Tibial nerve (tissue), 4 donors: ENCODE measurements at regions not wholly inside any gene's neighbourhood (a gene's known extent, or its start where the extent isn't known, plus 50 kb on each side); places are given as distances from the start of the nearest gene placed in this dataset.

ENCODE experiments used
- DNase-seq, 2 donors: peaks; one replicate each; pipeline ENCODE4 v3.0.0-alpha.2; 2019; ENCODE audit warnings: low spot score in 2 of 2
- H3K27ac ChIP-seq, 4 donors: fragments of 200-600 bp; sonication (generic) in 3 of 4; one replicate each; pipeline ENCODE4 v1.5.1; 2017 to 2019; ENCODE audit warnings: mild to moderate bottlenecking in 1 of 4
- H3K27me3 ChIP-seq, 2 donors: fragments of 200-600 bp; sonication (generic) in 1 of 2; one replicate each; pipeline versions ENCODE4 v1.5.1 to v1.6.0; 2017 to 2019
- H3K36me3 ChIP-seq, 3 donors: fragments of 200-600 bp; sonication (generic); one replicate each; pipeline ENCODE4 v1.5.1; 2018 to 2019
- H3K4me1 ChIP-seq, 4 donors: fragments of 200-600 bp; sonication (generic) in 3 of 4; one replicate each; pipeline ENCODE4 v1.5.1; 2017 to 2019
- H3K4me3 ChIP-seq, 4 donors: fragments of 200-600 bp; sonication (generic) in 3 of 4; one replicate each; pipeline ENCODE4 v1.5.1; 2017 to 2019; ENCODE audit warnings: mild to moderate bottlenecking in 1 of 4, moderate library complexity in 1 of 4
- H3K9me3 ChIP-seq, 4 donors: fragments of 200-600 bp; sonication (generic) in 3 of 4; one replicate each; pipeline ENCODE4 v1.5.1; 2017 to 2019
- CTCF ChIP-seq, 5 experiments: fragments of 200-600 bp in 3 of 5; fragments of 450-650 bp in 2 of 5; sonication (generic) in 3 of 5; IDR thresholded peaks; one replicate each; pipeline ENCODE4 v1.5.1; 2016 to 2019; ENCODE audit warnings: antibody characterized with exemption in 5 of 5, mild to moderate bottlenecking in 3 of 5, moderate library complexity in 2 of 5
- EP300 ChIP-seq, 2 donors: sonication (generic); formaldehyde crosslinking; IDR thresholded peaks; one replicate each; pipeline ENCODE4 v1.6.1; 2017; ENCODE audit warnings: antibody characterized with exemption in 2 of 2, mild to moderate bottlenecking in 1 of 2
- POLR2A ChIP-seq, 2 donors: fragments of 450-650 bp; IDR thresholded peaks; one replicate each; pipeline ENCODE4 v1.6.1; 2017; ENCODE audit warnings: antibody characterized with exemption in 2 of 2, mild to moderate bottlenecking in 2 of 2, moderate library complexity in 2 of 2
- WGBS, 2 donors: methylation state at CpG; one replicate each; pipeline ENCODE4 v1.1.5; 2018; 5-methylcytosine and 5-hydroxymethylcytosine counted together

GRCh38 chr19:28634837-28635236 is 578.1 kb downstream of the UQCRFS1 start:
- Histone ChIP-seq H3K36me3 (no peaks in the 10 kb centered on the region), H3K27me3 (no peaks in the 10 kb centered on the region), H3K4me1 (no peaks in the 10 kb centered on the region), H3K9me3 (peaks cover 0 to 30% (median 0%) of the 10 kb centered on the region in 4 donors), H3K4me3 (no peak overlapping the region), H3K27ac (no peak overlapping the region)
- DNase-seq: no peak
- 59 to 86% methylated on average over 1 of the region's 1 CpG for WGBS, 2 donors
- TF ChIP-seq POLR2A (IDR thresholded peaks at IDR 0.05): no peak
- no peak for TF ChIP-seq CTCF (IDR thresholded peaks at IDR 0.05)
- no peak for TF ChIP-seq EP300 (IDR thresholded peaks at IDR 0.05)

DNA sequence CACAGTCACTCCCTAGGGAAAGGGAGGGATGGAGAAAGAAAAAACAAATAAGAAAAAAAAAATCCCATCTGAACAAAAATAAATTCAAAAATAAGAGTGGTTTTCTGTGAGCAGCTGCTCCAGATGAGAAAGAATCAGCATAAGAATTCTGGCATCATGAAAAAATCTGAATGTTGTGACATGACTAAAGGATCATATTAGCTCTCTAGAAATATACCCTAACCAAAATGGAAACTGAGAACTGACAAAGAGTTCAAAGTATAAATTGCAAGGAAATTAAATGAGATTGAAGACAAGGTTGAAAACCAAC is 579.0 kb downstream of the UQCRFS1 start:
- H3K27me3 ChIP-seq: no peaks in the 10 kb centered on the region
- H3K4me3 ChIP-seq: no peak overlapping the region
- no peak for DNase-seq
- H3K36me3 ChIP-seq: no peaks in the 10 kb centered on the region
- H3K4me1 ChIP-seq: no peaks in the 10 kb centered on the region
- no peak overlapping the region for H3K27ac ChIP-seq
- TF ChIP-seq EP300 (IDR thresholded peaks at IDR 0.05) (no peak), CTCF (IDR thresholded peaks at IDR 0.05) (no peak), POLR2A (IDR thresholded peaks at IDR 0.05) (no peak)
- peaks cover 0 to 30% (median 0%) of the 10 kb centered on the region in 4 donors for H3K9me3 ChIP-seq

DNA sequence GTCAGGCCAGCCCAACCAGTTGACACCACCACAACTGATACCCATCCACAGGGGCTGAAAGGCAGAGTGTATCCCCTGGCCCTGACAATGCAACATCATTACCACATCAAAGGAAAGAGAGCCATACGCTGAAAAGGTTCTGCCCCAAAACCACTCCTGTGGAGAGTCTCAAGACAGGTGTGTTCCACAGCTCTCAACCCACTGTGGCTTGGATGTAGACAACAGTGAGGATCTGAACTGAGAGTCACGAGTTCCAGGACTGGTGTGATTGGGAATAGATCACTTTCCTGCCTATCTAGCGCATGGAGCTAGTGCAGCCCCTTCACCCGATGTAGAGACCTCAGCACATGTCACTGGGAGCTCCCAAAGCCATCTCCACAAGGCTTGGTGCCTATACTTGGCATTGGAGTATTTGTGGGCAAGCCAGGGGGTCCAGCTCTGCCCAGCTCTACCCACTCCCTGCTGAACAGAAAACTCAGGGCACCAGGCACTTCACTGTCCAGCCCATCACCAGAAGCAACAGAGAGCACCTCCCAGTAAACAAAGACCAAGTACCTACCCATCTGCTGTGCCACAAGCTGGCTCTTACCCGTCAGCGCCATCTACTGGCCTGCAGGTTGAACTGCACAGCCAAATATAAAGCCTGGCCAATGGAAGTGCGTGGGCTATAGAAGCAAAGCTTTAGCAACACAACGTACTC is 579.5 kb downstream of the UQCRFS1 start:
- Histone ChIP-seq H3K9me3 (peaks cover 0 to 30% (median 0%) of the 10 kb centered on the region in 4 donors), H3K27me3 (no peaks in the 10 kb centered on the region), H3K27ac (no peak overlapping the region), H3K4me3 (no peak overlapping the region), H3K36me3 (no peaks in the 10 kb centered on the region), H3K4me1 (no peaks in the 10 kb centered on the region)
- TF ChIP-seq EP300 (IDR thresholded peaks at IDR 0.05) (no peak), CTCF (IDR thresholded peaks at IDR 0.05) (peak; percentile 32 to 47 (median 37))
- DNase-seq: no peak
- WGBS, 2 donors: 42 to 45% methylated on average over 8 of the region's 8 CpGs

- Histone ChIP-seq H3K36me3 (no peaks in the 10 kb centered on the region), H3K4me3 (no peak overlapping the region), H3K27me3 (no peaks in the 10 kb centered on the region), H3K27ac (no peak overlapping the region), H3K4me1 (no peaks in the 10 kb centered on the region), H3K9me3 (peaks cover 0 to 28% (median 0%) of the 10 kb centered on the region in 4 donors)
- TF ChIP-seq CTCF (IDR thresholded peaks at IDR 0.05) (no peak), EP300 (IDR thresholded peaks at IDR 0.05) (no peak), POLR2A (IDR thresholded peaks at IDR 0.05) (no peak)
- WGBS, 2 donors: 75 to 76% methylated on average over 7 of the region's 7 CpGs
- no peak for DNase-seq
Measured at GRCh38 chr19:28632371-28633080, 580.4 kb downstream of the UQCRFS1 start.

GRCh38 chr19:28631961-28632360 is 581.0 kb downstream of the UQCRFS1 start:
- H3K27me3 ChIP-seq: no peaks in the 10 kb centered on the region
- DNase-seq: no peak
- 82 to 84% methylated on average over 6 of the region's 6 CpGs for WGBS, 2 donors
- no peaks in the 10 kb centered on the region for H3K36me3 ChIP-seq
- H3K4me3 ChIP-seq: no peak overlapping the region
- no peak overlapping the region for H3K27ac ChIP-seq
- peaks cover 0 to 24% (median 0%) of the 10 kb centered on the region in 4 donors for H3K9me3 ChIP-seq
- H3K4me1 ChIP-seq: no peaks in the 10 kb centered on the region
- no peak for TF ChIP-seq EP300 (IDR thresholded peaks at IDR 0.05)
- TF ChIP-seq CTCF (IDR thresholded peaks at IDR 0.05): no peak
- TF ChIP-seq POLR2A (IDR thresholded peaks at IDR 0.05): no peak
